ENCODE measurements at regions not wholly inside any gene's neighbourhood (a gene's known extent, or its start where the extent isn't known, plus 50 kb on each side); places are given as distances from the start of the nearest gene placed in this dataset.

- ChIA-PET POLR2A (no interaction called here), CTCF (interaction anchor here (1.2 to 1.8 kb wide), 2 partner anchors 8 to 308 kb away, joined by 3 to 6 read pairs; no protein-coding TSS in a partner anchor)
- TF ChIP-seq, protein P1, sequence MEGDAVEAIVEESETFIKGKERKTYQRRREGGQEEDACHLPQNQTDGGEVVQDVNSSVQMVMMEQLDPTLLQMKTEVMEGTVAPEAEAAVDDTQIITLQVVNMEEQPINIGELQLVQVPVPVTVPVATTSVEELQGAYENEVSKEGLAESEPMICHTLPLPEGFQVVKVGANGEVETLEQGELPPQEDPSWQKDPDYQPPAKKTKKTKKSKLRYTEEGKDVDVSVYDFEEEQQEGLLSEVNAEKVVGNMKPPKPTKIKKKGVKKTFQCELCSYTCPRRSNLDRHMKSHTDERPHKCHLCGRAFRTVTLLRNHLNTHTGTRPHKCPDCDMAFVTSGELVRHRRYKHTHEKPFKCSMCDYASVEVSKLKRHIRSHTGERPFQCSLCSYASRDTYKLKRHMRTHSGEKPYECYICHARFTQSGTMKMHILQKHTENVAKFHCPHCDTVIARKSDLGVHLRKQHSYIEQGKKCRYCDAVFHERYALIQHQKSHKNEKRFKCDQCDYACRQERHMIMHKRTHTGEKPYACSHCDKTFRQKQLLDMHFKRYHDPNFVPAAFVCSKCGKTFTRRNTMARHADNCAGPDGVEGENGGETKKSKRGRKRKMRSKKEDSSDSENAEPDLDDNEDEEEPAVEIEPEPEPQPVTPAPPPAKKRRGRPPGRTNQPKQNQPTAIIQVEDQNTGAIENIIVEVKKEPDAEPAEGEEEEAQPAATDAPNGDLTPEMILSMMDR (IDR thresholded peaks at IDR 0.05; ENCODE audit: insufficient read depth, low read depth, low read length), result no peak
- Histone ChIP-seq H3K27me3 (ENCODE audit: control insufficient read depth, insufficient read depth, low read length) (no peaks in the 10 kb centered on the region), H3K36me3 (ENCODE audit: control insufficient read depth, insufficient read depth, low read length) (no peaks in the 10 kb centered on the region), H3K4me3 (ENCODE audit: low read depth, low read length) (no peak overlapping the region)
- DNase-seq (ENCODE audit: low read depth), result no peak
Observed at GRCh38 chr5:135213466-135214239, 179.6 kb upstream of the PITX1 start.

GRCh38 chr5:135213027-135213386 is 179.0 kb upstream of the PITX1 start:
- TF ChIP-seq, protein P1 (IDR thresholded peaks at IDR 0.05; ENCODE audit: insufficient read depth, low read depth, low read length), result no peak
- CTCF ChIA-PET, result interaction anchor here (0.6 to 1.8 kb wide), 4 partner anchors 9 to 307 kb away, joined by 3 to 6 read pairs (median 3); no protein-coding TSS in a partner anchor
- no peak for DNase-seq (ENCODE audit: low read depth)

GRCh38 chr5:135212361-135213026 is 178.5 kb upstream of the PITX1 start:
- TF ChIP-seq, protein P1 (IDR thresholded peaks at IDR 0.05; ENCODE audit: insufficient read depth, low read depth, low read length), result no peak
- Histone ChIP-seq H3K27me3 (ENCODE audit: control insufficient read depth, insufficient read depth, low read length) (no peaks in the 10 kb centered on the region), H3K36me3 (ENCODE audit: control insufficient read depth, insufficient read depth, low read length) (no peaks in the 10 kb centered on the region), H3K4me3 (ENCODE audit: low read depth, low read length) (no peak overlapping the region)
- ChIA-PET CTCF (interaction anchor here (0.6 to 1.8 kb wide), 5 partner anchors 9 to 306 kb away, joined by 3 to 6 read pairs (median 3); no protein-coding TSS in a partner anchor), POLR2A (no interaction called here)
- no peak for DNase-seq (ENCODE audit: low read depth)

More at GRCh38 chr5:135213027-135213386, 179.0 kb upstream of the PITX1 start:
- Histone ChIP-seq H3K4me3 (ENCODE audit: low read depth, low read length) (no peak overlapping the region), H3K27me3 (ENCODE audit: control insufficient read depth, insufficient read depth, low read length) (no peaks in the 10 kb centered on the region), H3K36me3 (ENCODE audit: control insufficient read depth, insufficient read depth, low read length) (no peaks in the 10 kb centered on the region)
- POLR2A ChIA-PET, result no interaction called here

- CTCF ChIA-PET, result interaction anchor here (1.4 to 1.8 kb wide), 2 partner anchors 10 to 98 kb away, joined by 3 to 6 read pairs; no protein-coding TSS in a partner anchor
- DNase-seq (ENCODE audit: low read depth), result no peak
- H3K4me3 ChIP-seq (ENCODE audit: low read depth, low read length), result no peak overlapping the region
- H3K36me3 ChIP-seq (ENCODE audit: control insufficient read depth, insufficient read depth, low read length), result no peaks in the 10 kb centered on the region
- TF ChIP-seq, protein P1 (IDR thresholded peaks at IDR 0.05; ENCODE audit: insufficient read depth, low read depth, low read length), result no peak
- POLR2A ChIA-PET, result no interaction called here
- H3K27me3 ChIP-seq (ENCODE audit: control insufficient read depth, insufficient read depth, low read length), result no peaks in the 10 kb centered on the region
Observed at GRCh38 chr5:135211791-135212190, 177.8 kb upstream of the PITX1 start.

DNA sequence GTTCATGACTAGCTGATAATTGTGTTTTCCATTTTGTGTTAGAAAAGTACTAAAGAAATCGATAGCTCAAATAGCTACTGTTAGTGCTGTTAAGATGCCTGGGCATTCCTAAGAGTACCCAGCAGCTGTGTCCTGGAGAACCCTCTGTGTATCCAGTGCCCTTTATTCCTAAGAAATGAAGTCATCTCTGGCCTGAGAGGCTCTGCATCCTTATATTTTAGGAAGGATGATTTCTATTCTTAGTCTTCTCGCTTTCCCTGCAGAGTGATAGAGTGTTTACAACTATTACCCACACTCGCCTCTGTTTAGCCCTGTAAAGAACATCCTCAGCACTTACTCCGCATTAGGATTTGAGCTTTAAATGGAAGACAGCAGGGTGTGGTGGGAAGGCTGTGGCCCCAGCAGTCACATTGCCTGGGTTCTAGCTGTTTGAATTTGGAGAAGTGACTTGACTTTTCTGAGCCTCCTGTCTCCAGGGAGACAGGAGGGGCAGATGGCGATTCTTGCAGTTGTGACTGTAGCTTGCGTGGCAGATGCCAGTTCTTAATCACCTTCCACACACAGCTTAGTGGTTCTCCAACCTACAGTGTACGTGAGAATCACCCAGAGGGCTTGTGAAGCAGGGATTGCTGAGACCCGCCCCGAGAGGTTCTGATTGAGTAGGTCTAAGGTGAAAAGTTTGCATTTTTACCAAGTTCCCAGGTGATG is 177.2 kb upstream of the PITX1 start:
- TF ChIP-seq, protein P1 (IDR thresholded peaks at IDR 0.05; ENCODE audit: insufficient read depth, low read depth, low read length), result no peak
- H3K27me3 ChIP-seq (ENCODE audit: control insufficient read depth, insufficient read depth, low read length), result no peaks in the 10 kb centered on the region
- POLR2A ChIA-PET, result no interaction called here
- CTCF ChIA-PET, result interaction anchor here (0.7 to 2.6 kb wide), 6 partner anchors 17 to 307 kb away, joined by 3 to 8 read pairs (median 3); partner anchors contain the start of gene PCBD2
- no peak for DNase-seq (ENCODE audit: low read depth)
- no peaks in the 10 kb centered on the region for H3K36me3 ChIP-seq (ENCODE audit: control insufficient read depth, insufficient read depth, low read length)
- no peak overlapping the region for H3K4me3 ChIP-seq (ENCODE audit: low read depth, low read length)

All from BJ (cell line).